Brain pericyte (primary cell): ENCODE measurements at regions not wholly inside any gene's neighbourhood (a gene's known extent, or its start where the extent isn't known, plus 50 kb on each side); places are given as distances from the start of the nearest gene placed in this dataset.
"Not testable (repeated sequence)": the region's sequence is repeated elsewhere in the genome, so short reads cannot be mapped to it uniquely, and the experiment has no call there.

Experiments
- DNase-seq: peaks from one replicate; pipeline ENCODE4 v3.0.0-alpha.2; 2012; ENCODE audit warnings: low read depth, low spot score

GRCh38 chr2:129347486-129348217 lies 631.8 kb upstream of the RAB6C start:
- no peak for DNase-seq

- DNase-seq, result no peak
Measured at GRCh38 chr2:129354631-129355030, 624.8 kb upstream of the RAB6C start.

GRCh38 chr2:129361688-129362087 lies 617.8 kb upstream of the RAB6C start:
- no peak for DNase-seq

- DNase-seq, result no peak
Measured at GRCh38 chr2:129366263-129366662, 613.2 kb upstream of the RAB6C start.

- no peak for DNase-seq
Measured at GRCh38 chr2:129367107-129367506, 612.4 kb upstream of the RAB6C start.

- DNase-seq, result no peak
Measured at GRCh38 chr2:129369437-129369836, 610.0 kb upstream of the RAB6C start.

- DNase-seq, result no peak
Measured at GRCh38 chr2:129374452-129374851, 605.0 kb upstream of the RAB6C start.

GRCh38 chr2:129375632-129376425 lies 603.6 kb upstream of the RAB6C start:
- DNase-seq, result no peak

GRCh38 chr2:129376426-129377077 lies 602.9 kb upstream of the RAB6C start:
- DNase-seq, result no peak

- no peak for DNase-seq
Measured at GRCh38 chr2:129377078-129377469, 602.4 kb upstream of the RAB6C start.

- no peak for DNase-seq
Measured at GRCh38 chr2:129378186-129378585, 601.3 kb upstream of the RAB6C start.

GRCh38 chr2:129379411-129379810 lies 600.1 kb upstream of the RAB6C start:
- DNase-seq, result no peak

GRCh38 chr2:129381789-129382188 lies 597.7 kb upstream of the RAB6C start:
- DNase-seq, result no peak

GRCh38 chr2:129388870-129389269 lies 590.6 kb upstream of the RAB6C start:
- no peak for DNase-seq

GRCh38 chr2:129393816-129394215 lies 585.6 kb upstream of the RAB6C start:
- no peak for DNase-seq

- no peak for DNase-seq
Measured at GRCh38 chr2:129396980-129397599, 582.4 kb upstream of the RAB6C start.

- no peak for DNase-seq
Measured at GRCh38 chr2:129400826-129401225, 578.6 kb upstream of the RAB6C start.

- no peak for DNase-seq
Measured at GRCh38 chr2:129402076-129402475, 577.4 kb upstream of the RAB6C start.

GRCh38 chr2:129404000-129404685 lies 575.3 kb upstream of the RAB6C start:
- no peak for DNase-seq

GRCh38 chr2:129408570-129408969 lies 570.9 kb upstream of the RAB6C start:
- DNase-seq, result no peak

- DNase-seq, result not testable (repeated sequence)
Measured at GRCh38 chr2:129417041-129417440, 562.4 kb upstream of the RAB6C start.

GRCh38 chr2:129422028-129422427 lies 557.4 kb upstream of the RAB6C start:
- no peak for DNase-seq
